Fibroblast of pulmonary artery (primary cell): ENCODE measurements at regions not wholly inside any gene's neighbourhood (a gene's known extent, or its start where the extent isn't known, plus 50 kb on each side); places are given as distances from the start of the nearest gene placed in this dataset.

Experiments used
- DNase-seq: peaks from one replicate; pipeline ENCODE4 v3.0.0-alpha.2; 2010; ENCODE audit warnings: low read depth
- H3K4me3 ChIP-seq: replicated peaks from 2 replicates; pipeline ENCODE4 v1.5.1; 2011; ENCODE audit warnings: low read depth, mild to moderate bottlenecking, control low read depth, low read length, moderate library complexity
- CTCF ChIP-seq: IDR thresholded peaks from 2 replicates; pipeline ENCODE4 v1.5.1; 2011; ENCODE audit warnings: mild to moderate bottlenecking, control low read depth, low read length, inconsistent platforms; ENCODE audit errors: missing control alignments

GRCh38 chr14:104517426-104517825 is 62.1 kb upstream of the C14orf180 start:
- H3K4me3 ChIP-seq, result no peak overlapping the region
- DNase-seq, result no peak
- TF ChIP-seq CTCF, result no peak

- TF ChIP-seq CTCF, result no peak
- DNase-seq, result no peak
- H3K4me3 ChIP-seq, result no peak overlapping the region
Measured at GRCh38 chr14:104517867-104518266, 61.7 kb upstream of the C14orf180 start.

- H3K4me3 ChIP-seq, result no peak overlapping the region
- no peak for DNase-seq
- TF ChIP-seq CTCF, result no peak
Measured at GRCh38 chr14:104518659-104519350, 60.8 kb upstream of the C14orf180 start.

- TF ChIP-seq CTCF, result no peak
- H3K4me3 ChIP-seq, result no peak overlapping the region
- DNase-seq, result no peak
Measured at GRCh38 chr14:104519721-104520120, 59.8 kb upstream of the C14orf180 start.

GRCh38 chr14:104520620-104521410 is 58.7 kb upstream of the C14orf180 start:
- DNase-seq, result no peak
- no peak overlapping the region for H3K4me3 ChIP-seq
- no peak for TF ChIP-seq CTCF

GRCh38 chr14:104521816-104522745 is 57.5 kb upstream of the C14orf180 start:
- H3K4me3 ChIP-seq, result no peak overlapping the region
- DNase-seq, result no peak
- no peak for TF ChIP-seq CTCF
